ENCODE measurements at regions not wholly inside any gene's neighbourhood (a gene's known extent, or its start where the extent isn't known, plus 50 kb on each side); places are given as distances from the start of the nearest gene placed in this dataset.

GRCh38 chr16:75805946-75806345 lies 79.7 kb upstream of the CPHXL start:
- TF ChIP-seq POLR2A (IDR thresholded peaks at IDR 0.05; ENCODE audit: low read depth, low read length) (no peak), CTCF (conservative IDR thresholded peaks at IDR 0.05; ENCODE audit: low read depth, low read length) (no peak), BHLHE40 (IDR thresholded peaks at IDR 0.05; ENCODE audit: low read depth, low read length) (no peak)

All from IMR-90 (cell line).